ENCODE measurements at regions not wholly inside any gene's neighbourhood (a gene's known extent, or its start where the extent isn't known, plus 50 kb on each side); places are given as distances from the start of the nearest gene placed in this dataset.

- DNase-seq (ENCODE audit: low spot score): no peak
Observed at GRCh38 chr10:44435196-44435595, 50.3 kb upstream of the CXCL12 start.

GRCh38 chr10:44436240-44436639 lies 51.3 kb upstream of the CXCL12 start:
- no peak for DNase-seq (ENCODE audit: low spot score)

- DNase-seq (ENCODE audit: low spot score): no peak
Observed at GRCh38 chr10:44437840-44438511, 53.1 kb upstream of the CXCL12 start.

DNA sequence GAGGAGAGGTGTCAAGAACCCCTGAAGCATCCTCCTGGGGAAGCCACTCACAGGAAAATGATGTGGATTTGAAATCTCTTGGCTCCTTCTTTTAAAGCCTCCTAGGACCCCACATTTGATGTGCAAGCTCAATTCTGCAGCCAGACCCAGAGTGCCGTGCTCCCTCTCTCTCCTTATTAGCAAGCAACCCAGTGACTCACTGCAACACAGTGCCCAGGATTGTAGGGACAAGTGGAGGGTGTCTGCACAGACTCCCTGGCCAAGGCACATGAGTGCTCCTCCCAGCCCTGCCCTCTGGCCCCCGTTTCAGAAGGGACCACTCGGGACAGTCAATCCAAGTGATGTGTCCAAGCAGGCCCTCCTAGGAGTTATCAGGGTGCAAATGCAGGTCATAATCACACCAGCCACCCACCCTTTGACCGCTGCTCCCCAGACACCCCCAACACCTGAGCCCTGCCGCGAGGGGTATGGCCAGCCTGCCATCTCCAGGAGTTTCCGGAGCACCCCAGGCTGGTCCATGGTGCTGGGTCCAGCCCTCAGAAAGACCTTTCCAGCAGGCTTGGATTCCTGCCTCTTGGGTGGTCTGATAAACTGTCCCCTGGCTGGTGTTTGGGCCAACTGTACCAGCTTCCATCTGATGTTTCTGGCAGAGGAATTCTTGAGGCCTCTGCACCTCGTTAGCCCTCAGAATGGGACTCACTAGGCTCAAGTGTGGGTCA lies 54.5 kb upstream of the CXCL12 start:
- no peak for DNase-seq (ENCODE audit: low spot score)

DNA sequence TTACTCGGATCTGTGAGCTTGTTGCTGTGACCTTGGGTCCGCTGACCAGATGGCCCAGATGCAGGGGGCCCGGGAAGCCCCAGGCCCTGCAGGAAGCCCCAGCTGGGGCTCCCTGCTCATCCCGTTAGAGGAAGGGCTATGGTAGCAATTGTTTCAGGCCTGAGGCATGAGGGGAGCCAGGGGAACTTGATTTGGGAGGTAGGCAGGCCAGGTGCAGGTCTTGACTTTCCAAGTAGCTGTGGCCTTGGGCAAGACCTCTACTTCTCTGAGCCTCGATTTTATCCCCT lies 55.0 kb upstream of the CXCL12 start:
- DNase-seq (ENCODE audit: low spot score): no peak

GRCh38 chr10:44457259-44457658 lies 72.4 kb upstream of the CXCL12 start:
- DNase-seq (ENCODE audit: low spot score): no peak

- DNase-seq (ENCODE audit: low spot score): no peak
Observed at GRCh38 chr10:44458671-44459413, 73.9 kb upstream of the CXCL12 start.

- no peak for DNase-seq (ENCODE audit: low spot score)
Observed at GRCh38 chr10:44459671-44460070, 74.8 kb upstream of the CXCL12 start.

- DNase-seq (ENCODE audit: low spot score): no peak
Observed at GRCh38 chr10:44460416-44460815, 75.5 kb upstream of the CXCL12 start.

- no peak for DNase-seq (ENCODE audit: low spot score)
Observed at GRCh38 chr10:44462338-44462914, 77.5 kb upstream of the CXCL12 start.

DNA sequence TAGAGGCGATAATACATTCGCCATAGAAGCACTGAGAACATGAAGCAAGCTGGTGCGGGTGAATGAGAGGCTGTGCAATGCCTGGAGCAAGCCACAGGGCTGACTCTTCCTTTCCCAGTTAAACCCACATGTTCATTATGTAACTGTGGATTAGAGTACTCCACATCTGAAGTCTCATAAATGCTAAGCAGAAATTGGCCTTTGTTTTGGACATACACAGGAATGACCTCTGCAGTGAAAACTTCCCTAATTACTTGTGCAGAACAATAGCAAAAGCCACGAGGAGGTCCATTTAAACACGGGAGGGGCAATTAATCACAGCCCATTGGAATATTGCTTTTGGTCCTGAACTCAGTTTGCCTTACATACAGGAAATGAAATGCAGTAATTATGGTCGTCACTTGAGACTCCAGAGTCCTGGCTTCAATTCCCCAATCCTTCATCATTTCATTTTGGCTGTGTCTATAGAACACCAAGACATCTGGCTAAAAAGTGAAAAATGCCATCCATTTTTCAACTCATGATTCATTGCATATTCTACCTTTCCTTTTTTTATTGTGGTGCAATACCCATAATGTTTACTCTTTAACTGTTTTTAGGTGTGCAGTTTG lies 78.7 kb upstream of the CXCL12 start:
- no peak for DNase-seq (ENCODE audit: low spot score)

GRCh38 chr10:44464503-44464902 lies 79.6 kb upstream of the CXCL12 start:
- DNase-seq (ENCODE audit: low spot score): no peak

- no peak for DNase-seq (ENCODE audit: low spot score)
Observed at GRCh38 chr10:44465401-44466115, 80.7 kb upstream of the CXCL12 start.

GRCh38 chr10:44466236-44466635 lies 81.3 kb upstream of the CXCL12 start:
- DNase-seq (ENCODE audit: low spot score): no peak

GRCh38 chr10:44467090-44467489 lies 82.2 kb upstream of the CXCL12 start:
- DNase-seq (ENCODE audit: low spot score): no peak

GRCh38 chr10:44467900-44468299 lies 83.0 kb upstream of the CXCL12 start:
- DNase-seq (ENCODE audit: low spot score): no peak

DNA sequence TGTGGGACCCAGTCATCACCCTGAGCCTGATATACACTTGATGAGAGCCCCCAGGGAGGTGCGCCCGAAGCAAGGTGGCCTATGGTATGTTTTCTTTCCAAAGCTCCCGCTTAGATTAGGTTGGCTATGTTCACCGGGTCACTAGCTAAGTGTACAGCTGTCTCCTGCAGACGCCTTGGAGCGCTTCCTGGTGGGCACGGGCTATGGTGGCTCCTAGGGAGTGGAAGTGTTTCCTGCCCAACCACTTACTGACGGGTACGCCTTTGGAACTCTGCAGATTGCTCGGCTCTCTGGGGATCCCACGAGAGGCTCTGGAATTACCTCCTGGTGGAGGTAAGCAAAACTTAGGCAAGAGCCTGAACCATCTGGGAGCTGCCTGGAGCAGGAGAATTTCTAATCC lies 83.6 kb upstream of the CXCL12 start:
- DNase-seq (ENCODE audit: low spot score): no peak

DNA sequence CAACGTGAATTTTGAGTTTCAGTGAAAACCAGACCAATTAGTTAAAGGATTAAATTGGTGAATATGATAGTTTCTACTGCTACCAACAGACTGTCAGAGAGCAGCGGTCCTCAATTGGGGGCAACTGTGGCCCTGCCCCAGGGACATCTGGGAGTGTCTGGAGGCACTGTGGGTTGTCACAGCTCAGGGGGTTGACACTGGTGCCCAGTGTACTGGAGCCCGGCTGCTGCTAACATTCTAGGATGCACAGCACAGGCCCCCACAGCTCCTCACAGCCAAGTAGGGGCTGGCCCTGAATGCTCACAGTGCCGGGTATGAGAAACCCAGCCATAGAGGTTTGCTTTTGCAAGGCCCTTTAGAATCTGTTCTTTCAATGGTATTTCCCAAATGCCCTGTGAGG lies 84.1 kb upstream of the CXCL12 start:
- no peak for DNase-seq (ENCODE audit: low spot score)

GRCh38 chr10:44470784-44471183 lies 85.9 kb upstream of the CXCL12 start:
- no peak for DNase-seq (ENCODE audit: low spot score)

GRCh38 chr10:44471410-44471809 lies 86.5 kb upstream of the CXCL12 start:
- DNase-seq (ENCODE audit: low spot score): no peak

GRCh38 chr10:44473146-44473545 lies 88.2 kb upstream of the CXCL12 start:
- DNase-seq (ENCODE audit: low spot score): no peak

Measured in AG08396 (cell line).